ENCODE measurements at regions not wholly inside any gene's neighbourhood (a gene's known extent, or its start where the extent isn't known, plus 50 kb on each side); places are given as distances from the start of the nearest gene placed in this dataset.

- TF ChIP-seq CTCF (conservative IDR thresholded peaks at IDR 0.05) (no peak), EZH2 (IDR thresholded peaks at IDR 0.05; ENCODE audit: low read depth) (no peak)
Measured at GRCh38 chr2:136235546-136235945, 117.6 kb upstream of the CXCR4 start.
